ENCODE measurements at regions not wholly inside any gene's neighbourhood (a gene's known extent, or its start where the extent isn't known, plus 50 kb on each side); places are given as distances from the start of the nearest gene placed in this dataset.
"Not testable (repeated sequence)": the region's sequence is repeated elsewhere in the genome, so short reads cannot be mapped to it uniquely, and the experiment has no call there.

DNA sequence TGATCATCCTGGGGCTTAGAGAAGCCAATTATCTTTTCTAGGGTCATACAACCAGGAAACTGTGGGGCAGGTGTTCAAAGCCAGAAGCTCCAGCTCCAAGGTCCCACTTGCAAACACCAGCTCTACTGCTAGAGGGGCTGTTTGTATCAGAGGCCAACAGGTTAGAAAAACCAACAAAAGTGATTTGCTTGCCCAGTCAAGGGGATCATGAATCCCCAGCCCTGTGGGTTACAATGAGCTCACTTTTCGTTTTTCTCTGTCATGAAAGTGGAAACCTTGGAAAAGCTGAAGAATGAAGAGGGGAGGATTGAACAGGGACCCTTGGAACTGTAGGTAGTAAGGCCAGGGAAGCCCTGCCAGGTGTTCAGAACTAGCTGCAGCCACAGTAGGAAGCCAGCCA, 119.2 kb downstream of the SPP2 start:
- intact Hi-C loops (cut with DNase I) = no loop called here
- no peak for DNase-seq

DNA sequence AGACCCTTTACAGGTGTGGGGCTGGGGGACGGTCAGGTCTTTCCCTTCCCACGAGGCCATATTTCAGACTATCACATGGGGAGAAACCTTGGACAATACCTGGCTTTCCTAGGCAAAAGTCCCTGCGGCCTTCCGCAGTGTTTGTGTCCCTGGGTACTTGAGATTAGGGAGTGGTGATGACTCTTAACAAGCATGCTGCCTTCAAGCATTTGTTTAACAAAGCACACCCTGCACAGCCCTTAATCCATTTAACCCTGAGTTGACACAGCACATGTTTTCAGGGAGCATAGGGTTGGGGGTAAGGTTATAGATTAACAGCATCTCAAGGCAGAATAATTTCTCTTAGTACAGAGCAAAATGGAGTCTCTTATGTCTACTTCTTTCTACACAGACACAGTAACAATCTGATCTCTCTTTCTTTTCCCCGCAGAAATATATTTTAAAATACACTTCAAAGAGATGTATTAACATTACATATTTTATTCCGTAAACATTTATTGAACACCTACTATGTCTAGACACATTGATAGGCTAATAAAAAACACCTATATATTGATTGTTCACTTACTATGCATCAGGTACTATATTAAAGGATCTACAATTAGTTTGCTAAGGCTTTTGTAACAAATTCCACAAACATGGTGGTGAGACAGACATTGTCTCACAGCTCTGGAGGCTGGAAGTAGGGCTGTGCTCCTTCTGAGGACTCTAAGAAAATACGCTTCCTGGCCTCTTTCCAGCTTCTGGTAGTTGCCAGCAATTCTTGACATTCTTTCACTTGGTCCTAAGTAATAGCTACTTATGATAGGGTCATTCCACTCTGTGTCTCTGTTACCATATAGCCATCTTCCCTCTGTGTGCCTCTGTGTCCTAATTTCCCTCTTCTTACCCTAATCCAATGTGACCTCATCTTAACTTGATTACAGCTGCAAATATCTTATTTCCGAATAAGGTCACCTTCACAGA, 118.4 kb downstream of the SPP2 start:
- DNase-seq; intact Hi-C loops (cut with DNase I): not testable (repeated sequence)

DNA sequence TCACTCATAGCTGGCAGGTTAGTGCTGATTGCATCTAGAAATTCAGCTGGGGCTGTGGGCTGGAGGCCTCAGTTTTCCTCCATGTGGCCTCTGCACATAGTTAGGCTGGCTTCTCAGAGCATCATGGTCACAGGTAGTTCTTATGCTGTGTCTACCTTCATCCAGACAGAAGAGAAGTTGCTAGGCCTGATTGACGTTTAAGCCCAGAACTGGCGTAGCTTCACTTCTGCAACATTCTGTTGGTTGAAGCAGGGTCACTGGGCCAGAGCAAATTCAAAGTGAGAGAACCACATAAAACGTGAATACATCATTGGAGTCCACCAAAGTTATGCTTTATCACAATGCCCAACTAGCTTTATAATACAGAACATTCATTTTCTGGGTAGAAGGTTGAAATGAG, 116.0 kb downstream of the SPP2 start:
- intact Hi-C loops (cut with DNase I) = no loop called here
- DNase-seq = no peak

DNA sequence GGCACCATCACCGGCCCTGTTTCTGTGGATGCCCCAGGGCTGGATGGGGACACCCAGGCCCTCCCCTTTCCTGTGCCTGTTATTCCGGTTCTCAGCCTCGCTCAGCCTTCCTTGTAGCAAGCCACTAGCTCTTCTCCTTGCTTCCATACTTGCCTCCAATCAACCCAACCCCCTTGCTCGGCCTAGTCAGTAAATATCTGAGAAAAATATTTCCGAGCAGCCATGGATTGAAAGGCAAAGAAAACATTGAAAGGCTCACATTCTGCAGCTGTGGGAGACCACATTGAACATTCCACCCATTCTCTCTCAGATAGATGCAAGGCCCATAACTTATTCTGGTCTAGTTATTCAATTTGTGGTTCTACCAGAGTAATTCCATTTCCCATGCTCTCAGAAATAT, 114.9 kb downstream of the SPP2 start:
- DNase-seq = no peak
- intact Hi-C loops (cut with DNase I) = no loop called here

DNA sequence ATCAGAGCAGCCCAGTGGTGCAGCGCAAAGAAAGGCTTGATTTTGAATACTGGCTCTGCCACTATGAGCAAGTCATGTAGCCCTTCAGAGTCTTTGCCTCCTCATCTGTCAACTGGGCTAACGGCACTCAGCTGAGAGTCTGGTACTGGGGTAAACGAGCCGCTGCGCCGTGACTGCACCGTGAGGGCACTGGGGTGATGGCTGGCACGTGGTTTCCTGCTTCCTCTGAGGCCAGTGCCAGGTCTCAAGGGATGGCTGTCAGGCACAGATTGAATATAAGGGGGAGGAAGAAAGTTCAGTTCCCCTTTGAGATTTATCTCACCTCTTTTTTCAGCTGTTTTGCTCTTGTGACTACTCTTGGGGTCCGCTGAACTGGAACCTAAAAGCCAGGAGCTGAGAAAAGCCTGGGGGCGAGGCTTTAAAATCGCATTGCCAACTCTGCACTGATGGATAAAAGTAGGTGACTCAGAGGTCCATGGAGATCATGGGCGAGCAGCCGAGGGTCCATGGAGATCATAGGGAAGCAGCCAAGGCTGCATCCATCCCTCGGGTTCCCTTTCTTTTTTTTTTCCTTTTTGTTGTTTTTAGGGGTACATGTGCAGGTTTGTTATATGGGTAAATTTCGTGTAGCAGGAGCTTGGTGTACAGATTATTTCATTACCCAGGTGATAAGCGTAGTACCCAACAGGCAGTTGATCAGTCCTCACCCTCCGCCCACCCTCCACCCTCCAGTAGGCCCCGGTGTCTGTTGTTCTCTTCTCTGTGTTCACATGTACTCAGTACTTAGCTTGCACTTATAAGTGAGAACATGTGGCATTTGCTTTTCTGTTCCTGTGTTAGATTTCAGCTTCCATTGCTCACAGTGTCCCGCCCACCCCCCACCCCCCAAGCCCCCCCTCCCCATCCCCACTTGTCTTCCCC, 114.3 kb downstream of the SPP2 start:
- intact Hi-C loops (cut with DNase I) = no loop called here
- DNase-seq = no peak

DNA sequence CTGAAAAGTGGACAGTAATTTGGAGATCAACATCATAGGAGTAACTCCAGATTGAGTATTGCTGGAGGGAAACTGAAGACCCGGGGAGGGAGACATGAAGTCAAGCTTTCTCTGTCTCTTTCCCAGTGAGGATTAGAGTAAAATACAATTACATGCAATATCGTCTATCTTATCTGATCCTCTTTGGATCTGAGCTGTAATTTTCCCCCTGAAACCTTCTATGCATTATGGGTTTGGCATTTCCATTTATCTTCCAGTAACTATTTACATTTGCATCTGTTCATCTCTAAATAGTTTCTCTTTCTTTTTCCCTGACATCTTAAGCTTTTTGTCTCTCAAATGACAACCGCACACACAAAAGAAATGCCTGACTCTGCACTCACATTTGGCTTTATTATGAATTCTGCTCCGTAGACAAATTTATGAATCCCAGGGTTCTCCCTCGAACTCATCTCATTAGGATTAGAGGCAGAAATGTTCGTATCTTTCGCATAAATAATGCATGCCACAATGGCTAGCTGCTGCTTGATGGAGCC, 113.1 kb downstream of the SPP2 start:
- intact Hi-C loops (cut with DNase I) = no loop called here
- no peak for DNase-seq

DNA sequence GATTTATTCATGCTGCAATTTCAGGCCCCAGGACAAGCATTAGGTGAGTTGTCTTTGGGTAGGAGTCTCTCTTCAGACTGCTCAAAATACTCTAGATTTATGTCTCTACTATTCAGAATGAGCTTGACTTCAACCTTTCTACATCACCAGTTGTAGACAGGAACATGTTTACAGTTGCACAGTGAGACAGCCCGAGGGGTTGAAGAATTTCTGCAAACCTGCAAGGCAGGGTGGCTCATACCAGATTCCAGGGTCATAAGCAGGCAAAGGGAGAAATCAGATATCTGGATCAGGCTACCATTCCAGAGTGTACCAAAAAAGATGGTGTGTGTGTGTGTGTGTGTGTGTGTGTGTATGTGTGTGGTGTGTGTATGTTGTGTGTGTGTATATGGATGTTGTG, 112.4 kb downstream of the SPP2 start:
- no peak for DNase-seq
- intact Hi-C loops (cut with DNase I) = no loop called here

DNA sequence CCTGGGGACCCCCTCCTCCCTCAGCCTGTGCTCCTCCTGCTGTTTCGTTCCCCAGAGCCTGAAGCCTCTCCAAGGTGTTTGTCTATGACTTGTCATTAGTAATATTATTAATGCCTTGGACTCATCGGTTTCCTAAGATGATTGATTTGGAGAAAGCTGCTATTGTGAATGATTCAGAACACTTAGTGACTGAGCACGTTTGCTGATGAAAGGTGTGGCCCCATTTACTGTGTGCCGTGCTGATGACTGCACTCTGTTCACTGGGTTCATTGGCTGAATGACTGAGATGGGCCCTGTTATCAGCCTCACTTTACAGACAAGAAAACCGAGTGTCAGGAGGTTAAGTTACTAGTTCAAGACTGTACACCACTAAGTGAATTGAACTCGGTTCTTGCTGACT, 111.4 kb downstream of the SPP2 start:
- no peak for DNase-seq
- intact Hi-C loops (cut with DNase I) = no loop called here

DNA sequence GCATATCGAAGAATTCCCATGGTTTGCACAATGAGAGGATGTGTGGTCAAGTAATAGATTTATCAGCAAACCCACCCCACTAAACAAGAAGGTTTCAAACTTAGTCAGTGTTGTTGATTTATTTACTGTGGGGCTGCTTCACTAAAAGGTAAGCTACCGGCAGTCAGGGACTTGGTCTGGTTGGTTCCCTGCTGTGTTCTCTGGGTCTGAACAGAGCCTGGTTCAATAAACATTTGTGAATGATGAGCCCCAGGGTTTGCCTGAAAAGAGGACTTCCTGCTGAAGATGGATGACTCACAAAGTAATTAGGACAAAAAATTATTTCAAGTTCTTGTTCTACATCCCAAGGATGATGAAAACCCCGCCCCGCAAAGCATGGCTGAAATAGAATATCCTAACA, 108.3 kb downstream of the SPP2 start:
- intact Hi-C loops (cut with DNase I) = no loop called here
- DNase-seq = no peak

DNA sequence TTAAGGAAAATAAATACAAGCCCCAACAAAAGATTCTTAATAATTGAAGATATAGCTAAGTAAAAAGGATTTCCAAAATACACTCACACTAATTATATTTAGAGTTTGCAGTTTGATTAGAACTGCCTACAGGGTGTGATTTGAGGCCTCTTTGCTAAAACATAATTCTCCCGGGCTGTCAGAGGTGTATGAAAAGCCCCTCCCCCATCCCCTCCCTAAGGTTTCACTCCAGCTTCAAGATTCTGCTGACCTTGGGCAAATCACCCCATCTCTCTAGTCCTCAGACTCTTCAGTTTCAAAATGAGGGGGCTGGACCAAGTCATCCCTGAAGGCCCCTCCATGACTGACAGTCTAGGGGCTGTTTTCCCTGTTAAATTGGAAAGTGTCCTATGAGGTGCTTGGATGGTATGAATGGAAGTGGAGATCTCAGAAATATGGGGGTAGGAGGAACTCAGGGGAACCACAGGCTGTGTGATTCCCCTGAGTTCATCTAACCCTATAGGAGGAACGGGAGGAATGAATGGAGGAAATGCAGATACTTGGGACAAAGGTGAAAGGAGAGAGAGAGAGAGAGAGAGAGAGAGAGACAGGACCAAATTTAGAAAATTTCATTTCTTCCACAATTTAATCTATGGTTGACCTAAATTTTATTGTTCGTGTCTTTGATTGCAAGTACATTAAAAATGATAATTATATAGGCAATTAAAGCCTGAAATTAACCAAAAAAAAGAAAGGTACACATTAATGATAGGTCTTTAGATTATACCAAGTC, 107.5 kb downstream of the SPP2 start:
- DNase-seq = no peak
- intact Hi-C loops (cut with DNase I) = no loop called here

DNA sequence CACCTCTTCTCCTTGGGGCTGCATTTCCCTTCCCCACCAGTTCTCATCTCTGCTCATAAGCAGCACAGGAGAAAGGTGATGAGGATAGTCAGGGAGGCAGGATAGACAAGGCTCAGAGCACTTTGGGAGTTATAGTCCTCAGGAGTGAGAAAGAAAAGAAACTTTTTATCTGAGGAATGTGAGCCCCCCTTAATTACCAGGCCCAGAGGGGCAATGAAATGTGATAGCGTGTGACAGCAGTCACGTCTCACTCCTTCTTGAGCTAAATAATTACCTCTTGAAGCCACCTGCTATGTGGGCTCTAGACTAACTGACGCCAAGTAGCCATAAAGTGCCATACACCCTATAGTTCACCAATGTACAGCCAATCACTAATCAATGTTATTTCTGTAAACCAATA, 105.8 kb downstream of the SPP2 start:
- intact Hi-C loops (cut with DNase I) = no loop called here

DNA sequence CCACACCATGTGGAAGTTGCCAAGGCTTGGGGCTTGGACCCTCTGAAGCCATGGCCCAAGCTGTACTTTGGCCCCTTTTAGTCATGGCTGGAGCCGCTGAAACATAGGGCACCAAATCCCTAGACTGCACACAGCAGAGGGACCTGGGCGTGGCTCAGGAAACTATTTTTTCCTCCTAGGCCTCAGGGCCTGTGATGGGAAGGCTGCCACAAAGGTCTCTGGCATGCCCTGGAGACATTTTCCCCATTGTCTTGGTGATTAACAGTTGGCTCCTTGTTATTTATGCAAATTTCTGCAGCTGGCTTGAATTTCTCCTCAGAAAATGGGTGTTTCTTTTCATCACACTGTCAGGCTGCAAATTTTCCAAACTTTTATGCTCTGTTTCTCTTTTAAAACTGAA, 102.3 kb downstream of the SPP2 start:
- intact Hi-C loops (cut with DNase I); DNase-seq: not testable (repeated sequence)

More for the DNA sequence above, 105.8 kb downstream of the SPP2 start:
- no peak for DNase-seq

DNA sequence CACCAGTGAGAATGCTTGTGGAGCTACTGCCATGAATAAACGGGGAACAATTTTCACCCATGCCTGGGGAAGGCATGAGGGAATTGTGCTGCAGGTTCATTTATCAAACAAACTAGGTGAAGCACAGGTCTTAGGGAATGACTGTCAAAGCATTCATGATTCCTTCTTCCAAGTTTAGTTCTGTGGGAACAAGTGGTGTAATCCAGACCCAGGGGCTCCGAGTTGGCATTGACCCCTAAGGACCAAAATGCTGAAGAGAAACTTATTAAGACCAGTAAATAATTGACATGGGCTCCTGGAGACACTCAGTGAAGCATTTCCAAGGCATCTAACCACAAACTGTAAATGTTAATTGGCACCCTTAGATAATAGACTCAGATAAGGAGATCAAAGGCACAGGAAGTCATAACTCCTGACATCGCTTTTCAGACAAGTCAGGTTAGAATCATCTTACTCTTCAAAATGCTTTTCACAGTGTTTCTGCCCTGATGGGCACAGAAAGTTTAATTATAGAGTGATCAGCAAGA, 96.9 kb downstream of the SPP2 start:
- DNase-seq = no peak
- intact Hi-C loops (cut with DNase I) = no loop called here

DNA sequence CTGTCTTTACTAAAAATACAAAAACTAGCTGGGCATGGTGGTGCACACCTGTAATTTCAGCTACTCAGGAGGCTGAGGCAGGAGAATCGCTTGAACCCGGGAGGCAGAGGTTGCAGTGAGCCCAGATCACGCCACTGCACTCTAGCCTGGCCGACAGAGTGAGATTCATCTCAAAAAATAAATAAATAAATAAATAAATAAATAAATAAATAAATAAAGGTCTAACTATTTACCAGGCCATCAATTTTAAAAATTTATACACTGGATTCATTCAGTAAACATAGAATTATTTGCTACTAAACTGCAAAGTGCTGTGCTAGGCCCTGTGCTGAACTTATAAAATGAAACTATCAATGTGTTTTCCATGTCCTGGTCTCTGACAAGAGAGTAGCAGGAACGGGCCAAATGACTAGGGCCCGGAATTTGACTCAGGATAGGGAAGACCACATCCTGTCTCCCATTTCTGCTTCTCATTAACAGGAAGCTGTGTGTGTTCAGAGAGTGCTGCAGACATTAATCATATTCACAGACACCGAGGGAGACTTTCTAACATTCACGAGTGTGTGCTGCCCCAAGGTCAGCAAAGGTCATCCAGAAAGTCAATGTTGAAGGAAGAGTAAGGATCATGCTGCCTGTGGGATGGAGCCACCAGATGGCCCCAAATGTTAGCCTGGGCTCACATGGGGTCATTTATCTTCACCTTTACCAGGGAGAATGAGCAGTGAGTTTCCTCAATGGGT, 95.8 kb downstream of the SPP2 start:
- intact Hi-C loops (cut with DNase I) = no loop called here
- DNase-seq = no peak

DNA sequence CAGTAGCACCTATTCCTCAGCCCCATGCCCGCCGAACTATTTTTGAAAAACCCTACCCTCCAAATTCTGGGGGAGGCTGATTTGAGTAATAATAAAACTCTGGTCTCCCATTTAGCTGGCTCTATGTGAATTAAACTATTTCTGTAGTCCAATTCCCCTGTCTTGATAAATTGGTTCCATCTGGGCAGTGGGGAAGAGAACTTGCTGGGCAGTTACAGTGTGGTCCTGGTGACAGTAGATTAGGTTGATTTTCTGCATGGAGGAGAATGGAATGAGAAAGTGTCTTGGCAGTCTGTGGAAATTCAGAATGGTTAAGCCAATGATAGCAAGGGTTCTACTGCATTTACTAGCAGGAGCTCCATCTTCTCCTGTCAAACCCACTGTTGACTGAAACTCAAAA, 95.0 kb downstream of the SPP2 start:
- intact Hi-C loops (cut with DNase I) = no loop called here
- no peak for DNase-seq

DNA sequence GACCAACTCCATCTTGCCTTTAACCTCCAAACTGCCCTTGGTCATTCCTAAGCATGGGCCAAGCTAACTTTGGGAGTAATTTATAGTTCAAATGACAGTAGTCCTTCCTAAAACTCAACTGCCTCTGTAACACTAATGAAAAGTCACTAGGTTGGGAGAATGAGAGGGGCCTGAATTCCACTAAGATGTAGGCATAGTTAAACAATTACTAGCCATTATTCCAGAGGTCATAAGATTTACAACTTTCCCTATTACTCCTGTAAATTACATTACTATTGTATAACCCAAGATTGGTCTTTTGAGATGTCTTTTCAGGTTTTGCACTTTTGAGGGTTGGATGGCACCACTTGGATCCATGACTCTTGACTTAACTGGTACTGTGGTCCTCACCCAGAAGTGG, 94.6 kb downstream of the SPP2 start:
- intact Hi-C loops (cut with DNase I) = no loop called here
- DNase-seq = no peak

DNA sequence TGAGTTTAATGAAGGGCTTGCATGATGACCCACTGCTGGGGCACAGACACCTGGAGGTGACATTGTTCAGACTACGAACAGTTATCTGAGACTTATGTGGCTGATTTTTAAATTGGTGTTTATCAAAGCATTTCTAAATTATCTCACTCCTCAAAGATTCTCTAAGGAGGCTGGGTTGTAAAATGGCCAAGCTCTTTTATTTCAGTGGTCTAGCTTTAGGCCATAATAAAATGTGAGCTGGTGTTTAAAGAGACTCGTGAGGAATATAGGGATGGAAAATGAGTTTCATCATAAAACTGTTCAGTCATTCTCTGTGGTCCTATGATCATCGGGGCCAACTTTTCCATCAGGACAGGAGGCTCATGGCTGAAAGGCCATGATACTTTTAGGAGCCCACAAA, 93.4 kb downstream of the SPP2 start:
- intact Hi-C loops (cut with DNase I) = no loop called here

DNA sequence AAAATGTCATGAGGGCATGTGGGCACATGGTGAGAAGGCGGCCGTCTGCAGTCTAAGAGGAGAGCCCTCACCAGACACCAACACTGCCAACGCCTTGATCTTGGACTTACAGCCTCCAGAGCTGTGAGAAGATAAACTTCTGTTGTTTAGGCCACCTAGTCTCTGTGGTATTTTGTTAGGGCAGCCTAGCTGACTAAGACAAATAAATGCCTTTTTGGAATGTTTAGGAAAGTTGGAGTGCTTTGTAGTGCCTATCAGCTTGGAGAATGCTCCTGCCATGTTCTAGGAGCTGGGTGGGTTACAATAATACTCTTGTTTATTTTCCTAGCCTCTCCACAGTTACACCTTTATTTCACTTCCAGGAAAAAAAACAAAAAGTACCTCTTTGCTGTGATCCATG, 92.0 kb downstream of the SPP2 start:
- DNase-seq = no peak
- intact Hi-C loops (cut with DNase I) = no loop called here

More for the DNA sequence above, 93.4 kb downstream of the SPP2 start:
- no peak for DNase-seq

DNA sequence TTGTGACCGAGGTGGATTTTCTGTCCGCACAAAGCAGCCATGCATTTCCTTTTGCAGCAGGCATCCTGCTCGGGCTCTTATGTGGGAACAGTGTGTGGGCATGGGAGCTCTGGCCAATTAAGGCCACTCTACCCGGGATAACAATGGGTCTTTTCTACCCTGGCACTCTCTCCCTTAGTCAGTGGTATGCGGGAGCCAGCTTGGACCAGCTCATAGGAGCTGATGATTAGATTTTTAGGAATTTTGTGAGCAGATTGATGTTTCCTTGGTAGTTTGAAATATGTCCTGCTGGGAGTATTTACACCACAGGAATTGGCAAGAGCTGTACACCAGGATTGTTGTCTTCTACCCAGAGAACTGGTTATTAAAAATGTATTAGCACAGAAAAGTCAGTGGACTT, 89.3 kb downstream of the SPP2 start:
- DNase-seq = no peak
- intact Hi-C loops (cut with DNase I) = loop anchor here (5.0 to 10.0 kb wide), 2 partner anchors 165 to 978 kb away; no protein-coding TSS in a partner anchor
